Endothelial cell of umbilical vein (primary cell): ENCODE measurements at regions not wholly inside any gene's neighbourhood (a gene's known extent, or its start where the extent isn't known, plus 50 kb on each side); places are given as distances from the start of the nearest gene placed in this dataset.

ENCODE experiments used
- BruUV-seq: library from RNA; stranded (reverse); fragments of 400-500 nt; replicated peaks from 2 replicates; lab custom pipeline; 2021; lab: Mats Ljungman, UMichigan
- CTCF ChIA-PET: fragments of 300-600, 350-600 bp; sonication (Branson Sonifier 250); formaldehyde crosslinking; loops from one replicate; lab custom pipeline; 2021; ENCODE audit warnings: antibody characterized with exemption, inconsistent platforms; lab: Charles Lee
- POLR2A ChIA-PET: fragments of 300-600, 350-600 bp; sonication (Branson Sonifier 250); formaldehyde crosslinking; loops from one replicate; lab custom pipeline; 2021; ENCODE audit warnings: antibody characterized with exemption, inconsistent platforms; lab: Charles Lee
- DNase-seq: peaks from one replicate; pipeline ENCODE4 v3.0.0-alpha.2; 2011; ENCODE audit warnings: low read depth, low spot score
- FAIRE-seq: peaks from 2 replicates; lab custom pipeline; 2011; peaks lifted over from hg19 to GRCh38; lab: Jason Lieb, UNC
- H2AFZ ChIP-seq: 2 replicates; pipeline ENCODE4 v1.6.0; 2012; ENCODE audit warnings: low read depth, low read length, control low read depth, inconsistent platforms
- H3K27ac ChIP-seq: 2 replicates; pipeline ENCODE4 v1.5.1; 2011; ENCODE audit warnings: low read depth, mild to moderate bottlenecking, control low read depth, low read length, moderate library complexity; ENCODE audit not compliant: insufficient read depth
- H3K27me3 ChIP-seq, 2 experiments: 2 replicates each; pipeline versions ENCODE4 v1.6.0 to v1.6.1; 2011; ENCODE audit warnings: low read length in 2 of 2, mixed read lengths in 1 of 2; ENCODE audit not compliant: control insufficient read depth in 2 of 2, insufficient read depth in 2 of 2
- H3K36me3 ChIP-seq, 2 experiments: 2 replicates in 1 of 2; 3 replicates in 1 of 2; pipeline ENCODE4 v1.5.1; 2011; ENCODE audit warnings: low read length in 2 of 2, mild to moderate bottlenecking in 1 of 2, moderate library complexity in 1 of 2; ENCODE audit not compliant: control insufficient read depth in 2 of 2, insufficient read depth in 2 of 2; ENCODE audit errors: extremely low read depth in 1 of 2
- H3K4me1 ChIP-seq: 3 replicates; pipeline ENCODE4 v1.5.1; 2011; ENCODE audit warnings: mild to moderate bottlenecking, low read length; ENCODE audit not compliant: control insufficient read depth, insufficient read depth; ENCODE audit errors: extremely low read depth
- H3K4me2 ChIP-seq: 2 replicates; pipeline ENCODE4 v1.6.1; 2011; ENCODE audit warnings: low read length, control low read depth, mixed read lengths; ENCODE audit not compliant: insufficient read depth
- H3K4me3 ChIP-seq, 3 experiments: fragments of 200-600 bp in 1 of 3; sonication (generic), shearing (Covaris generic) in 1 of 3; replicated peaks in 1 of 3; 2 replicates each; pipeline ENCODE4 v1.5.1; 2011 to 2016; ENCODE audit warnings: control low read depth in 3 of 3, low read length in 3 of 3, mild to moderate bottlenecking in 2 of 3, inconsistent platforms in 1 of 3, low read depth in 1 of 3, moderate library complexity in 1 of 3; ENCODE audit not compliant: insufficient read depth in 1 of 3
- H3K79me2 ChIP-seq: 2 replicates; pipeline ENCODE4 v1.6.0; 2012; ENCODE audit warnings: low read length, inconsistent platforms; ENCODE audit not compliant: control insufficient read depth, insufficient read depth
- H3K9ac ChIP-seq: replicated peaks from 2 replicates; pipeline ENCODE3; 2011; ENCODE audit warnings: low read length, control low read depth; ENCODE audit not compliant: insufficient read depth; ENCODE audit errors: extremely low read depth
- H3K9me1 ChIP-seq: replicated peaks from 3 replicates; pipeline ENCODE4 v1.6.0; 2011; ENCODE audit warnings: mild to moderate bottlenecking, low read length; ENCODE audit not compliant: control insufficient read depth, insufficient read depth; ENCODE audit errors: extremely low read depth
- H3K9me3 ChIP-seq: replicated peaks from 2 replicates; pipeline ENCODE4 v1.5.1; 2012; ENCODE audit warnings: low read length, inconsistent platforms; ENCODE audit not compliant: control insufficient read depth, insufficient read depth
- H4K20me1 ChIP-seq: replicated peaks from 2 replicates; pipeline ENCODE3; 2011; ENCODE audit warnings: mild to moderate bottlenecking, low read length; ENCODE audit not compliant: control insufficient read depth, insufficient read depth; ENCODE audit errors: extremely low read depth
- CTCF ChIP-seq, 2 donors: IDR thresholded peaks; 1 replicate in 1 of 2; 2 replicates in 1 of 2; pipeline ENCODE4 v1.5.1; 2011; ENCODE audit warnings: low read length in 2 of 2, mild to moderate bottlenecking in 2 of 2, moderate library complexity in 2 of 2, control low read depth in 1 of 2, inconsistent platforms in 1 of 2, low read depth in 1 of 2; ENCODE audit not compliant: insufficient read depth in 1 of 2; ENCODE audit errors: extremely low read depth in 1 of 2
- EZH2 ChIP-seq: IDR thresholded peaks from 2 replicates; pipeline ENCODE4 v1.6.1; 2012; ENCODE audit warnings: borderline replicate concordance, low read depth, mild to moderate bottlenecking, moderate library complexity, low read length, inconsistent platforms; ENCODE audit not compliant: severe bottlenecking
- FOS ChIP-seq: IDR thresholded peaks from 2 replicates; pipeline ENCODE4 v1.6.1; 2011; ENCODE audit warnings: mild to moderate bottlenecking, low read length, moderate library complexity, borderline replicate concordance; ENCODE audit not compliant: insufficient read depth
- GATA2 ChIP-seq: IDR thresholded peaks from 2 replicates; pipeline ENCODE4 v1.7.0; 2011; ENCODE audit warnings: low read depth, mild to moderate bottlenecking, moderate library complexity, mixed read lengths, low read length; ENCODE audit not compliant: insufficient read length, insufficient read depth
- JUN ChIP-seq: IDR thresholded peaks from 2 replicates; pipeline ENCODE4 v1.6.1; 2011; ENCODE audit warnings: borderline replicate concordance, low read depth; ENCODE audit not compliant: insufficient read length, insufficient read depth
- MYC ChIP-seq: IDR thresholded peaks from one replicate; pipeline ENCODE4 v1.6.1; 2011; ENCODE audit warnings: mild to moderate bottlenecking, low read depth, low read length
- POLR2A ChIP-seq: IDR thresholded peaks from 2 replicates; pipeline ENCODE4 v1.6.1; 2012; ENCODE audit warnings: low read depth, mild to moderate bottlenecking, control low read depth, low read length
- POLR2AphosphoS5 ChIP-seq: IDR thresholded peaks from 2 replicates; pipeline ENCODE4 v1.6.1; 2012; ENCODE audit warnings: low read depth, mild to moderate bottlenecking, control low read depth, low read length, moderate library complexity; ENCODE audit not compliant: insufficient read depth
- dilution Hi-C: fragments of 300-500 bp; cut with MboI; formaldehyde crosslinking; loops from one replicate; pipeline ENCODE4 v1.15.0; 2019; ENCODE audit warnings: low sequenced_read_pairs; ENCODE audit not compliant: extremely low pct_ligation_motif_present
- intact Hi-C: fragments of 100-400 bp; cut with micrococcal nuclease; formaldehyde crosslinking; loops from one replicate; pipeline ENCODE4 v1.10.0; 2022
- TF ChIP-seq, protein P1 (sequence below): IDR thresholded peaks from 2 replicates; pipeline ENCODE4 v1.6.1; 2011; ENCODE audit not compliant: insufficient read depth, insufficient read length

- H3K9me1 ChIP-seq = no peaks in the 10 kb centered on the region
- TF ChIP-seq GATA2 (no peak), CTCF (IDR thresholded peaks at IDR 0.05; ENCODE audit: extremely low read depth in 1 of 2, insufficient read depth in 1 of 2, low read depth in 1 of 2, low read length in 2 of 2) (no peak), MYC (no peak), EZH2 (no peak), JUN (no peak), POLR2AphosphoS5 (no peak), FOS (no peak), POLR2A (no peak)
- TF ChIP-seq, protein P1, sequence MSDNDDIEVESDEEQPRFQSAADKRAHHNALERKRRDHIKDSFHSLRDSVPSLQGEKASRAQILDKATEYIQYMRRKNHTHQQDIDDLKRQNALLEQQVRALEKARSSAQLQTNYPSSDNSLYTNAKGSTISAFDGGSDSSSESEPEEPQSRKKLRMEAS = no peak
- no peaks in the 10 kb centered on the region for H3K36me3 ChIP-seq
- no peaks in the 10 kb centered on the region for H3K9me3 ChIP-seq
- H3K4me1 ChIP-seq = no peaks in the 10 kb centered on the region
- H3K4me2 ChIP-seq = no peak overlapping the region
- dilution Hi-C loops = no loop called here
- DNase-seq (no peak), FAIRE-seq (no peak)
- H3K27ac ChIP-seq = no peak overlapping the region
- POLR2A ChIA-PET = no interaction called here
- H3K27me3 ChIP-seq = peaks cover 7 to 12% of the 10 kb centered on the region in 2 experiments
- H3K4me3 ChIP-seq = no peak overlapping the region
- H2AFZ ChIP-seq = no peak overlapping the region
- CTCF ChIA-PET = no interaction called here
- H3K9ac ChIP-seq = no peak overlapping the region
- intact Hi-C loops = no loop called here
- no peaks in the 10 kb centered on the region for H4K20me1 ChIP-seq
- H3K79me2 ChIP-seq = no peaks in the 10 kb centered on the region
- no TSS peak for BruUV-seq
These were observed 182.6 kb upstream of the ZMIZ1 start for GRCh38 chr10:78886129-78886528.
